ENCODE measurements at regions not wholly inside any gene's neighbourhood (a gene's known extent, or its start where the extent isn't known, plus 50 kb on each side); places are given as distances from the start of the nearest gene placed in this dataset.

GRCh38 chr15:96408591-96409183, 78.2 kb downstream of the NR2F2 start:
- TF ChIP-seq SIN3A (IDR thresholded peaks at IDR 0.05; ENCODE audit: borderline replicate concordance, insufficient read depth, low read length) (no peak), TAF1 (IDR thresholded peaks at IDR 0.05; ENCODE audit: borderline replicate concordance, insufficient read depth, low read length) (no peak)

All from PFSK-1 (cell line).